ENCODE measurements at regions not wholly inside any gene's neighbourhood (a gene's known extent, or its start where the extent isn't known, plus 50 kb on each side); places are given as distances from the start of the nearest gene placed in this dataset.
"Not testable (repeated sequence)": the region's sequence is repeated elsewhere in the genome, so short reads cannot be mapped to it uniquely, and the experiment has no call there.

GRCh38 chr21:17697473-17697872, 84.8 kb upstream of the BTG3 start:
- H3K4me1 ChIP-seq = no peaks in the 10 kb centered on the region

GRCh38 chr21:17694416-17694815, 81.7 kb upstream of the BTG3 start:
- H3K27ac ChIP-seq; H3K36me3 ChIP-seq; H3K4me3 ChIP-seq; intact Hi-C loops (cut with DNase I); H3K9me3 ChIP-seq; DNase-seq; H3K27me3 ChIP-seq: not testable (repeated sequence)
- H3K4me1 ChIP-seq = peaks cover 2 to 27% (median 8%) of the 10 kb centered on the region in 3 donors
- 70 to 86% methylated on average over 8 to 9 of the region's 9 CpGs for WGBS, 2 donors

More at GRCh38 chr21:17697473-17697872, 84.8 kb upstream of the BTG3 start:
- Histone ChIP-seq H3K27me3 (no peaks in the 10 kb centered on the region), H3K4me3 (no peak overlapping the region), H3K9me3 (no peaks in the 10 kb centered on the region), H3K36me3 (no peaks in the 10 kb centered on the region), H3K27ac (no peak overlapping the region)
- intact Hi-C loops (cut with DNase I) = no loop called here
- TF ChIP-seq POLR2A (IDR thresholded peaks at IDR 0.05) (no peak), CTCF (IDR thresholded peaks at IDR 0.05) (no peak)
- DNase-seq = no peak

GRCh38 chr21:17693801-17694200, 81.1 kb upstream of the BTG3 start:
- DNase-seq = no peak
- WGBS, 2 donors = 51 to 77% methylated on average over 3 to 8 of the region's 8 CpGs
- H3K4me1 ChIP-seq = peaks cover 8 to 33% (median 14%) of the 10 kb centered on the region in 3 donors
- H3K9me3 ChIP-seq = no peaks in the 10 kb centered on the region
- H3K27ac ChIP-seq = no peak overlapping the region
- no peaks in the 10 kb centered on the region for H3K36me3 ChIP-seq
- H3K4me3 ChIP-seq = no peak overlapping the region
- intact Hi-C loops (cut with DNase I) = no loop called here
- no peaks in the 10 kb centered on the region for H3K27me3 ChIP-seq
- TF ChIP-seq CTCF (IDR thresholded peaks at IDR 0.05) (no peak), POLR2A (IDR thresholded peaks at IDR 0.05) (no peak)

- no peak overlapping the region for H3K4me3 ChIP-seq
- TF ChIP-seq CTCF (IDR thresholded peaks at IDR 0.05) (no peak), POLR2A (IDR thresholded peaks at IDR 0.05) (no peak)
- H3K9me3 ChIP-seq = no peaks in the 10 kb centered on the region
- 44 to 63% methylated on average over 1 of the region's 1 CpG for WGBS, 2 donors
- no peaks in the 10 kb centered on the region for H3K36me3 ChIP-seq
- H3K27ac ChIP-seq = peak overlapping the region; percentile 79 to 89 (median 82)
- H3K27me3 ChIP-seq = no peaks in the 10 kb centered on the region
- H3K4me1 ChIP-seq = peaks cover 12 to 40% (median 16%) of the 10 kb centered on the region in 3 donors
- intact Hi-C loops (cut with DNase I) = no loop called here
- no peak for DNase-seq
Observed at GRCh38 chr21:17690078-17690494, 77.4 kb upstream of the BTG3 start.

- H3K9me3 ChIP-seq = no peaks in the 10 kb centered on the region
- peak overlapping the region in 1 of 4 donors; percentile 39 for H3K4me3 ChIP-seq
- H3K27ac ChIP-seq = peak overlapping the region; percentile 79 to 89 (median 82)
- no peaks in the 10 kb centered on the region for H3K36me3 ChIP-seq
- WGBS, 2 donors = 21 to 44% methylated on average over 7 of the region's 13 CpGs
- H3K27me3 ChIP-seq = no peaks in the 10 kb centered on the region
- TF ChIP-seq POLR2A (IDR thresholded peaks at IDR 0.05) (peak in 1 of 4 donors; percentile 10), CTCF (IDR thresholded peaks at IDR 0.05) (peak in 5 of 6 experiments; percentile 19 to 48 (median 33))
- intact Hi-C loops (cut with DNase I) = no loop called here
- DNase-seq = no peak
- peaks cover 12 to 40% (median 16%) of the 10 kb centered on the region in 3 donors for H3K4me1 ChIP-seq
Observed at GRCh38 chr21:17688912-17689874, 76.5 kb upstream of the BTG3 start.
